GM21390 (cell line): ENCODE measurements at regions not wholly inside any gene's neighbourhood (a gene's known extent, or its start where the extent isn't known, plus 50 kb on each side); places are given as distances from the start of the nearest gene placed in this dataset.

ENCODE experiments used
- ATAC-seq: cut with Tn5 transposase; IDR thresholded peaks from one replicate; pipeline ENCODE4 v1.9.1; 2021; ENCODE audit not compliant: unreplicated experiment

- ATAC-seq: no peak
These were observed 50.3 kb upstream of the CXCL12 start for GRCh38 chr10:44435196-44435595.

DNA sequence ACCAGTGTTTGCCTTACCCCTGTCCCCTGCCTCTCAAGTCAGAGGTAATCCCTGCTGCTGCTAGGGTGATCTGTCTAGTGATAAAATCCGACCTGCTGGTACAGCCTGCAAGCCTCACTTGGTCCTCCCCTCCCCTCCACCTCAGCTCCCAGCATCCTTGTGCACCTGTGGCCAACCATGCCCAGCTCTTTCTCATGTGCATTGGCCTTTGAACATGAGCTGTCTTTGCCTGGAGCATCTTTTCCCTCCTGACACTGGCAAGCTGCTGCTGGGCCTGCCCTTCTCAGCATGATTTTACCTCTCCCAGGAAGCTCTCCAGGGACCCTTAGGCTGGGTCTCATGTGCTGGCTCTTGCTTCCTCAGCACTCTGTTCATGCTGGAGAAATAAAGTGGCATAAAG lies 51.3 kb upstream of the CXCL12 start:
- no peak for ATAC-seq

- no peak for ATAC-seq
These were observed 53.1 kb upstream of the CXCL12 start for GRCh38 chr10:44437840-44438511.

GRCh38 chr10:44439239-44439957 lies 54.5 kb upstream of the CXCL12 start:
- ATAC-seq: no peak

DNA sequence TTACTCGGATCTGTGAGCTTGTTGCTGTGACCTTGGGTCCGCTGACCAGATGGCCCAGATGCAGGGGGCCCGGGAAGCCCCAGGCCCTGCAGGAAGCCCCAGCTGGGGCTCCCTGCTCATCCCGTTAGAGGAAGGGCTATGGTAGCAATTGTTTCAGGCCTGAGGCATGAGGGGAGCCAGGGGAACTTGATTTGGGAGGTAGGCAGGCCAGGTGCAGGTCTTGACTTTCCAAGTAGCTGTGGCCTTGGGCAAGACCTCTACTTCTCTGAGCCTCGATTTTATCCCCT lies 55.0 kb upstream of the CXCL12 start:
- ATAC-seq: no peak

DNA sequence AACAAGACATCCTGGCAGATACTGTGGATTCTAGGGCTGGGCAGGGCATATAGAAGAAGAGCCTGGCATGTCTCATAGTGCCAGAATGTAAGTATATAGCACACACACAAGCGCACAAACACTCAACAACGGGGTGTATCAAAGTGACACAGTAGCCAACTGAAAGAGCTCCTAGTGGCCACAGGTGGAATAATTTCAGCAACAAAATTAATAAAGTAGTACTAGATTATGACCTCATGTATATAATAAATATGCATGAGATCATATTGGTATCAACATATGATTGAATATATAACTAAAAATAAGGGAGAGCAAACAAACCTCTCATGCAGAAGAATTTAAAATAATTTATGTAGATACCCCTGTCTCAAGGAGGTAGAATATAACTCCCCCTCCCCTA lies 72.4 kb upstream of the CXCL12 start:
- ATAC-seq: no peak

GRCh38 chr10:44458671-44459413 lies 73.9 kb upstream of the CXCL12 start:
- ATAC-seq: no peak

- no peak for ATAC-seq
These were observed 74.8 kb upstream of the CXCL12 start for GRCh38 chr10:44459671-44460070.

DNA sequence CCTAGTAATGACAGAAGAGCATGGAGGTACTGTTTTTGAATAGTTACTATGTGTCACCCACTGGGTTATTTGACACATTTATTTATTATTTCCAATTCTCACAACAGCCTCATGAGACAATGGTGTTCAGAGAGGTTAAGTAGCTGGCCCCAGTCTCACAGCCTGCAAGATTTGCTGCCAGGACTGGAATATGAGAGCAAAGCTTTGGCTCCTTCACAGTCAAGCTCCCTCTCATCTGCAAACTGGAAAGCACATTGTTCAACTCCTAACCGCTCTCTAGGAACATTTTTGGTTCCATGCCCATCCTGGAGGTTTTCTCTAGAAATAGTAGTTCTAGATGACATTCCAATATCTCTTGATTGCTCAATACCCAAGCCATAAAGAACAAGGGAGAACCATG lies 75.5 kb upstream of the CXCL12 start:
- no peak for ATAC-seq

DNA sequence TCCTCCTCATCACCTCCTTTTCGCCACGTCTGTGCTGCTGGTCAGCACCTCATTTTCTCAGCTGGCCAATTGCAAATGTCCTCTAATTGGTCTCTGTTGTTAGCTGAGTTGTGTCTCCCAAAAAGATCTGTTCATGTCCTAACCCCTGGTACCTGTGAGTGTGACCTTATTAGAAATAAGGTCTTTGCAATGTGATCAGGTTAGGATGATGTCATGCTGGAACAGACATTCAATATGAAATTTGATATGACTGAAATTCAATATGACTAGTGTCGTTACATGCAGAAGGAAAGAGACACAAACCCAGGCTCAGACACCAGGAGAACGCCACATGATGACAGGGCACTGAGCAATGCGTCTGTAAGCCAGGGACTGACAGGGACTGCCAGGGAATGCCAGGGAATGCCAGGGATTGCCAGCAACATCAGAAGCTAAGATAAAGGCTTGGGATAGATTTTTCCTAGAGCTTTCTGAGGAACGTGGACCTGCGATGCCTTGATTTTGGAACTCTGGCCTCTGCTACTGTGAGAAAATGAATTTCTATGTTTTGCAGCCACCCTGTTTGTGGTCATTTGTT lies 77.5 kb upstream of the CXCL12 start:
- ATAC-seq: no peak

- ATAC-seq: no peak
These were observed 78.7 kb upstream of the CXCL12 start for GRCh38 chr10:44463511-44464121.

DNA sequence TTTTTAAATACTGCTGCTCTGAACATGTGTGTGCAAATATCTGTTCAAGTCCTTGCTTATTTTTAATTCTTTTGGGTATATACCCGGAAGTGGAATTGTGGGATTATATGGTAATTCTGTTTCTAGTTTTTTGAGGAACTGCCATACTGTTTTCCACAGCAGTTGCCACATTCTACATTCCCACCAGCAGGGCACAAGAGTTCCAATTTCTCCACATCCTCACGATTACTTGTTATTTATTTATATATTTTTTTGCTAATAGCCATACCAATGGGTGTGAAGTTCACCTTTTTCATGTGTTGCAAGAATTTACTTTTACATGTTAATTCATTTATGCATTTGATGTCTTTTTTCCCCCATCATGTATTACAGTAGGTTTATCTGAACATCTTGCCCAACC lies 79.6 kb upstream of the CXCL12 start:
- no peak for ATAC-seq

- no peak for ATAC-seq
These were observed 80.7 kb upstream of the CXCL12 start for GRCh38 chr10:44465401-44466115.

- ATAC-seq: no peak
These were observed 81.3 kb upstream of the CXCL12 start for GRCh38 chr10:44466236-44466635.

- ATAC-seq: no peak
These were observed 82.2 kb upstream of the CXCL12 start for GRCh38 chr10:44467090-44467489.

- no peak for ATAC-seq
These were observed 83.0 kb upstream of the CXCL12 start for GRCh38 chr10:44467900-44468299.

DNA sequence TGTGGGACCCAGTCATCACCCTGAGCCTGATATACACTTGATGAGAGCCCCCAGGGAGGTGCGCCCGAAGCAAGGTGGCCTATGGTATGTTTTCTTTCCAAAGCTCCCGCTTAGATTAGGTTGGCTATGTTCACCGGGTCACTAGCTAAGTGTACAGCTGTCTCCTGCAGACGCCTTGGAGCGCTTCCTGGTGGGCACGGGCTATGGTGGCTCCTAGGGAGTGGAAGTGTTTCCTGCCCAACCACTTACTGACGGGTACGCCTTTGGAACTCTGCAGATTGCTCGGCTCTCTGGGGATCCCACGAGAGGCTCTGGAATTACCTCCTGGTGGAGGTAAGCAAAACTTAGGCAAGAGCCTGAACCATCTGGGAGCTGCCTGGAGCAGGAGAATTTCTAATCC lies 83.6 kb upstream of the CXCL12 start:
- no peak for ATAC-seq

DNA sequence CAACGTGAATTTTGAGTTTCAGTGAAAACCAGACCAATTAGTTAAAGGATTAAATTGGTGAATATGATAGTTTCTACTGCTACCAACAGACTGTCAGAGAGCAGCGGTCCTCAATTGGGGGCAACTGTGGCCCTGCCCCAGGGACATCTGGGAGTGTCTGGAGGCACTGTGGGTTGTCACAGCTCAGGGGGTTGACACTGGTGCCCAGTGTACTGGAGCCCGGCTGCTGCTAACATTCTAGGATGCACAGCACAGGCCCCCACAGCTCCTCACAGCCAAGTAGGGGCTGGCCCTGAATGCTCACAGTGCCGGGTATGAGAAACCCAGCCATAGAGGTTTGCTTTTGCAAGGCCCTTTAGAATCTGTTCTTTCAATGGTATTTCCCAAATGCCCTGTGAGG lies 84.1 kb upstream of the CXCL12 start:
- ATAC-seq: no peak

GRCh38 chr10:44470784-44471183 lies 85.9 kb upstream of the CXCL12 start:
- no peak for ATAC-seq

- no peak for ATAC-seq
These were observed 86.5 kb upstream of the CXCL12 start for GRCh38 chr10:44471410-44471809.

DNA sequence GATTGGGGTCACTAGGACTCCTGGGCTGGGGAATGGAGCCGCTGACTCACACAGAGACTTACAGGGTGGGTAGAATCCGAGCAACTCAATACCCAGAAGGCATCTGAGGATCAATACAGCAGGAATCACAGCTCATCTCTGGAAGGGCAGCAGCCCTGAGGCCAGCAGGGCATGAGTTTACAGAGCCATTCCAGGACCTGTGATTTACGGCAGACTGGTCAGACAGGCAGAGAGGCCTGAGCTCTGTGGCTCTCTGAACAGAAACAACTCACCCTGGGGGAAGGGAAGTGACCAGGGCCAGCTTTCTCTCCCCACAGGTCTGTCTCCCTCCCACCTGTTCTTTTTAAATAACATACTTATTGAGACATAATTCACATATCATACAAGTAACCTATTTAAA lies 88.2 kb upstream of the CXCL12 start:
- no peak for ATAC-seq
